Hepatocyte (in vitro differentiated cells): ENCODE measurements at regions not wholly inside any gene's neighbourhood (a gene's known extent, or its start where the extent isn't known, plus 50 kb on each side); places are given as distances from the start of the nearest gene placed in this dataset.

Source experiments
- DNase-seq: peaks from one replicate; pipeline ENCODE4 v3.0.0-alpha.2; 2016; ENCODE audit warnings: low spot score
- H2AFZ ChIP-seq: fragments of 200-600 bp; sonication (generic); 2 replicates; pipeline ENCODE4 v1.6.0; 2016; ENCODE audit warnings: antibody characterized with exemption, mild to moderate bottlenecking
- H3K27ac ChIP-seq: fragments of 200-600 bp; sonication (generic); 2 replicates; pipeline ENCODE4 v1.5.1; 2016; ENCODE audit warnings: mild to moderate bottlenecking
- H3K27me3 ChIP-seq: fragments of 200-600 bp; sonication (generic); 2 replicates; pipeline ENCODE4 v1.6.1; 2016
- H3K36me3 ChIP-seq: fragments of 200-600 bp; sonication (generic); replicated peaks from 2 replicates; pipeline ENCODE4 v1.5.1; 2016; ENCODE audit warnings: low read depth; ENCODE audit not compliant: insufficient read depth
- H3K4me1 ChIP-seq: fragments of 200-600 bp; sonication (generic); 2 replicates; pipeline ENCODE4 v1.5.1; 2016; ENCODE audit warnings: mild to moderate bottlenecking, moderate library complexity; ENCODE audit not compliant: insufficient read depth
- H3K4me2 ChIP-seq: fragments of 200-600 bp; sonication (generic); 2 replicates; pipeline ENCODE4 v1.6.0; 2016
- H3K4me3 ChIP-seq: fragments of 200-600 bp; sonication (generic); 2 replicates; pipeline ENCODE4 v1.5.1; 2016; ENCODE audit warnings: mild to moderate bottlenecking
- H3K79me2 ChIP-seq: fragments of 200-600 bp; sonication (generic); 2 replicates; pipeline ENCODE4 v1.6.0; 2017; ENCODE audit warnings: mild to moderate bottlenecking
- H3K9me2 ChIP-seq: fragments of 200-600 bp; sonication (generic); replicated peaks from 2 replicates; pipeline ENCODE4 v1.6.0; 2017; ENCODE audit warnings: mild to moderate bottlenecking; ENCODE audit not compliant: insufficient read depth
- H3K9me3 ChIP-seq: fragments of 200-600 bp; sonication (generic); 2 replicates; pipeline ENCODE4 v1.5.1; 2016; ENCODE audit warnings: low read depth, mild to moderate bottlenecking
- H4K20me1 ChIP-seq: fragments of 200-600 bp; sonication (generic); 2 replicates; pipeline ENCODE4 v1.6.0; 2016; ENCODE audit warnings: mild to moderate bottlenecking; ENCODE audit not compliant: insufficient read depth, poor library complexity, severe bottlenecking
- CTCF ChIP-seq: fragments of 200-600 bp; sonication (generic); IDR thresholded peaks from 2 replicates; pipeline ENCODE4 v1.5.1; 2016; ENCODE audit warnings: antibody characterized with exemption, mild to moderate bottlenecking; ENCODE audit not compliant: poor library complexity
- EZH2 ChIP-seq: fragments of 200-600 bp; sonication (generic); IDR thresholded peaks from 2 replicates; pipeline ENCODE4 v1.6.1; 2016; ENCODE audit warnings: antibody characterized with exemption, mild to moderate bottlenecking, borderline replicate concordance
- EZH2phosphoT487 ChIP-seq: fragments of 200-600 bp; sonication (generic); IDR thresholded peaks from one replicate; pipeline ENCODE4 v1.6.1; 2018; ENCODE audit warnings: antibody characterized with exemption, mild to moderate bottlenecking, low read depth, moderate library complexity; ENCODE audit not compliant: unreplicated experiment, severe bottlenecking
- WGBS: methylation state at CpG from one replicate; pipeline ENCODE4 v1.1.6; 2016; ENCODE audit warnings: low lambda C conversion rate; ENCODE audit errors: missing lambda C conversion rate; 5-methylcytosine and 5-hydroxymethylcytosine counted together

- Histone ChIP-seq H4K20me1 (no peaks in the 10 kb centered on the region), H2AFZ (no peak overlapping the region), H3K27ac (no peak overlapping the region), H3K4me3 (no peak overlapping the region), H3K27me3 (no peaks in the 10 kb centered on the region), H3K9me3 (no peaks in the 10 kb centered on the region), H3K9me2 (no peaks in the 10 kb centered on the region), H3K36me3 (no peaks in the 10 kb centered on the region), H3K4me1 (peaks cover 7% of the 10 kb centered on the region), H3K4me2 (no peak overlapping the region), H3K79me2 (no peaks in the 10 kb centered on the region)
- 77% methylated on average over 2 of the region's 2 CpGs for WGBS
- TF ChIP-seq EZH2phosphoT487 (no peak), CTCF (no peak), EZH2 (no peak)
- no peak for DNase-seq
Observed at GRCh38 chr3:117145677-117146076, 436.1 kb downstream of the TUSC7 start.

- TF ChIP-seq EZH2phosphoT487 (no peak), EZH2 (no peak), CTCF (no peak)
- Histone ChIP-seq H3K4me1 (peaks cover 7% of the 10 kb centered on the region), H3K36me3 (no peaks in the 10 kb centered on the region), H3K9me2 (no peaks in the 10 kb centered on the region), H2AFZ (no peak overlapping the region), H3K79me2 (no peaks in the 10 kb centered on the region), H3K4me3 (no peak overlapping the region), H3K9me3 (no peaks in the 10 kb centered on the region), H4K20me1 (no peaks in the 10 kb centered on the region), H3K4me2 (no peak overlapping the region), H3K27ac (no peak overlapping the region), H3K27me3 (no peaks in the 10 kb centered on the region)
- DNase-seq, result no peak
- WGBS, result 42% methylated on average over 1 of the region's 1 CpG
Observed at GRCh38 chr3:117146571-117146970, 437.0 kb downstream of the TUSC7 start.

DNA sequence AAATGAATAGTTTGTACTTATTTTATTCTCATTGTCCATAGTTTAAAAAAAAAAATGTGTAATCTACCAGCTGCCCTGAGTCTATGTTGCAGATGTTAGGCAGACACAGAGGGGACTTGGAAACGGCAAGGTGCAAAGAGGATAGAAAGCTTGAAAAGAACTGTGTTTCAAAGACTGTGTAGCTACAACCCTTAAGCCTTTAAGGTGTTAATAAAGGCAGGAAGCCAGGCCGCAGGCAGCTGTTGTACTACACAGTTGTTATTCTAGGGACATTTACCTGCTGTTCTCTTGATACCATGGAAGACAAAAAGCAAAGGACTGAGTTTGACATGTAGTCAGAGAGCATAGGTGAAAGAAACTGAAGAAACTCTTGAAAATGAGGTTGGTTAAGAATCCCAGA, 440.0 kb downstream of the TUSC7 start:
- Histone ChIP-seq H3K4me3 (no peak overlapping the region), H3K36me3 (no peaks in the 10 kb centered on the region), H2AFZ (no peak overlapping the region), H3K9me2 (no peaks in the 10 kb centered on the region), H3K4me1 (peaks cover 6% of the 10 kb centered on the region), H4K20me1 (no peaks in the 10 kb centered on the region), H3K4me2 (no peak overlapping the region), H3K27me3 (no peaks in the 10 kb centered on the region), H3K79me2 (no peaks in the 10 kb centered on the region), H3K27ac (no peak overlapping the region), H3K9me3 (no peaks in the 10 kb centered on the region)
- 67% methylated on average over 2 of the region's 2 CpGs for WGBS
- DNase-seq, result no peak
- TF ChIP-seq CTCF (no peak), EZH2 (no peak), EZH2phosphoT487 (no peak)

GRCh38 chr3:117150628-117151027, 441.0 kb downstream of the TUSC7 start:
- Histone ChIP-seq H2AFZ (no peak overlapping the region), H3K27ac (no peak overlapping the region), H3K79me2 (no peaks in the 10 kb centered on the region), H3K9me2 (no peaks in the 10 kb centered on the region), H3K27me3 (no peaks in the 10 kb centered on the region), H3K36me3 (no peaks in the 10 kb centered on the region), H3K4me1 (no peaks in the 10 kb centered on the region), H3K9me3 (no peaks in the 10 kb centered on the region), H3K4me2 (no peak overlapping the region), H3K4me3 (no peak overlapping the region), H4K20me1 (no peaks in the 10 kb centered on the region)
- TF ChIP-seq CTCF, result no peak
- TF ChIP-seq EZH2phosphoT487, result no peak
- TF ChIP-seq EZH2, result no peak
- 76% methylated on average over 3 of the region's 3 CpGs for WGBS
- no peak for DNase-seq
